Stimulated activated CD4-positive, alpha-beta T cell treated with anti-CD3 and anti-CD28 coated beads, Interleukin-2, amount 100 ng/mL, for 24 hours (primary cell): ENCODE measurements at regions not wholly inside any gene's neighbourhood (a gene's known extent, or its start where the extent isn't known, plus 50 kb on each side); places are given as distances from the start of the nearest gene placed in this dataset.
"Not testable (repeated sequence)": the region's sequence is repeated elsewhere in the genome, so short reads cannot be mapped to it uniquely, and the experiment has no call there.

Experiments used
- DNase-seq, 2 donors: peaks; one replicate each; pipeline ENCODE4 v3.0.0-alpha.2; 2020

GRCh38 chr11:71181566-71181965 lies 70.8 kb downstream of the SHANK2 start:
- DNase-seq: no peak

GRCh38 chr11:71180694-71181470 lies 71.5 kb downstream of the SHANK2 start:
- DNase-seq: no peak

DNA sequence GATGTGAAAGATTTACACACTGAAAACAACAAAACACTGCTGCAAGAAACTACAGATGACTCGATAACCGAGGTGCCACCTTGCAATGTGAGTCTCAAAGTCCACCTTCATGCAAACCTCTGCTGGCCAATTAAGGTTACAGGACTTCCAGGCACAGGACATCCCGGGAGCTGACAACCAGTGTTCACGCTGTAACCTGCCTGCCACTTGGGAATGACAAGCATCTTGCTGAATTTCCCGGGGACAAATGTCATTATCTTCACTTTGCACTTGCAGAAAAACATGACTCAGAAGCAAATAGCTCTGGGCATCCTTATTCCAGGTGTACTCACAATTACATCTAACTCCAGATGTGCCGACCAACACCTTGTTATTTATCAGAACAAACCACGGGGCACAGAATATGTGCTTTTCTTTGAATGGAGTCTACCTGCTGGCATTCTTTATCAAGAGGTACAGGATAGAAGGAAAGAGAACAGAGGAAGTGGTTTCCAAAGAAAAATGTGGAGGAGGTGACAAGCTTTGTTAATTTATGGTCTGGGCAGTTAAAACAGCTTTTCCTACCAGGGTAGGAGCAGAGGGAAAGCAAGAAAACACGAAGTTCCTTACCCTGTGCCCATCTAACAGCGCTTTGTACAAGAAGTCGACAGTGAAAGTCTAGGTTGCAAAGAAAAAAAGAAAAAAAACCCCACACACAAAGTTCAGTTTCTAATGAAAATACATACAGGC lies 72.3 kb downstream of the SHANK2 start:
- no peak for DNase-seq

GRCh38 chr11:71178076-71178475 lies 74.3 kb downstream of the SHANK2 start:
- DNase-seq: no peak

DNA sequence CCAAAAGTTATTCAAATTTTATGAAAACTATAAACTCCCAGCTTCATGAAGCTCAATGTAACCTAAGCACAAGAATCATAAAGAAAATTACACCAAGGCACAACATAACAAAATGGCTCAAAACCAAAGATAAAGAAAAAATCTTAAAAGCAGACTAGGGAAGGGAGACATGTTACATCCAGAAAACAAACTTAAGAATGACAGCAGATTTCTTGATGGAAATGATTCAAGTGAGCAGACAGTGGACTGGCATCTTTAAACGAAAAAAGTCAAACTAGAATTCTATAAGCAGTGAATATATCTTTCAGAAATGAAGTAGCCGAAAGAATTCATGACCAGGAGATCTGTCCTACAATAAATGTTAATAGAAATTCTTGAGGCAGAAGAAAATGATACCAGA lies 75.6 kb downstream of the SHANK2 start:
- no peak for DNase-seq

DNA sequence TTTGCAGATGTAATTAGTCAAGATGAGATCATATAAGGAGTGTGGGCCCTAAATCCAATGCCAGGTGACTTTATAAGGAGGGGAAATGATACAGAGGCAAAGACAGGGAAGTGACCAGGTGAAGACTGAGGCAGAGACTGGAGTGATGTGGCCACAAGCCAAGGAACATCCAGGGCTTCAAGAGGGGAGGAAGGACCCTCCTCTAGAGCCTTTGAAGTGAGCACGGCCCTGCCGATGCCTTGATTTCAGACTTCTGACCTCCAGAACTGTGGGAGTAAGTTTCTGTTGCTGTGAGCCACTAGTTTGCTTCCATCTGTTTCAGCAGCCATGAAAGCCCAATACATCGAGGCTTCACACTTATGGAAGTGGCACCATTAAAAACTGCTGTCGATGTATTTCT lies 78.7 kb downstream of the SHANK2 start:
- DNase-seq: no peak

GRCh38 chr11:71172680-71173079 lies 79.7 kb downstream of the SHANK2 start:
- DNase-seq: no peak

- DNase-seq: no peak
Measured at GRCh38 chr11:71171576-71171975, 80.8 kb downstream of the SHANK2 start.

GRCh38 chr11:71170624-71171423 lies 81.6 kb downstream of the SHANK2 start:
- no peak for DNase-seq

- no peak for DNase-seq
Measured at GRCh38 chr11:71169313-71169712, 83.1 kb downstream of the SHANK2 start.

GRCh38 chr11:71167814-71168213 lies 84.6 kb downstream of the SHANK2 start:
- DNase-seq: not testable (repeated sequence)

GRCh38 chr11:71165771-71166170 lies 86.6 kb downstream of the SHANK2 start:
- no peak for DNase-seq

DNA sequence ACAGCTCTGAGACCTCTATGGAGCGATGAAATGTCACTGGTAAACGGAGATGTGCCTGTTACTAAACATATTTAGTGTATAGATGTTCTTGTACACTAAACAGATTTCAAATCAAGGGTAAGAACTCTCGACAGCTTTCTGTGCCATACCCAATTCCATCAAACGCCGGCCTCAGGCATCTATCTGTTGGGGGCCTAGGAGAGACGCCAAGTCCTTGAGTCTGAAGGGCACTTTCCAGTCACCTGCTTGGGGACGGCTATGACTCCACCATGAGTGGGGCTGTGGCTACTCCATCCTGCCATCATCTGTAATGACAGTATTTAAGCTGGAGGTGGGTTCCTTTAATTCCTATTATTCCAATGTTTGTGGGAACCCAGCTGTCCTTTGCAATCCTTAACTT lies 87.8 kb downstream of the SHANK2 start:
- no peak for DNase-seq

DNA sequence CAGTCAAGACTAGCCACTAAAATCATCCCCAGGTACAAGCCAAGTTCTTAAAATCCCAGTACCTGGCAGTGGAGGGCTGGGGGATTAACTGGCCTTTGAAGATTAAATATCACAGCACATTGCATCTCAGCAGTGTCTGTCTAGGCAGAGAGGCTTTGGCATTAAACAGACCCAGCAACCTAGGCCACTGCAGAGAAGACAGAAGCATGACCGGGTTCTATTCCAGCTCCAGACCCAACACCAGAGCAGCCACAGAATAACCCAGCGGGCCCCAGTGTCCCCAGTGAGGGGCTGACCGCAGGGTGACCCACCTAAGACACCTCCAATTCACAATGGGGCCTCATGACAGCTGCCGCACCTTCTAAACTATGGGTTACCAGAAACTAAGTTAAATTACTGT lies 88.2 kb downstream of the SHANK2 start:
- DNase-seq: no peak

- DNase-seq: no peak
Measured at GRCh38 chr11:71163371-71163770, 89.0 kb downstream of the SHANK2 start.

- DNase-seq: no peak
Measured at GRCh38 chr11:71158936-71159335, 93.4 kb downstream of the SHANK2 start.

- not testable (repeated sequence) for DNase-seq
Measured at GRCh38 chr11:71157676-71158075, 94.7 kb downstream of the SHANK2 start.

DNA sequence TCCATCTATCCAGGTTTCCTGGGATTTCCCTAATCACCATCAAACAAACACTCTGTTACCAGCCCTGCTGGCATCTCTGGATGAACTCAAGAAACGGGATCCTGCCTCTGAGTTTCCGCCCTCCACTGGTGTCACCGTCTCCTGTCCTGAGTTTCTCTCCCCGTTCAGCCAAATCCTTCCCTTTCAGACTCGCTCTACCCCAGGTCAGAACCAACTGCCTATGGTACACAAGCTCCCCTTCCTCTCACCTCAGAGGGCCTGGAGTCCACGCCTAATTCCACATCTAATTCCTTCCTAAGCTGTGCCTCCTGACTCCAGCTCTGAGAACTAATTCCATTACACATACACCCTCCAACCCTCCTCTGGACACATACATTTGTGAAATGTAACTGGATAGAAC lies 96.1 kb downstream of the SHANK2 start:
- DNase-seq: no peak

DNA sequence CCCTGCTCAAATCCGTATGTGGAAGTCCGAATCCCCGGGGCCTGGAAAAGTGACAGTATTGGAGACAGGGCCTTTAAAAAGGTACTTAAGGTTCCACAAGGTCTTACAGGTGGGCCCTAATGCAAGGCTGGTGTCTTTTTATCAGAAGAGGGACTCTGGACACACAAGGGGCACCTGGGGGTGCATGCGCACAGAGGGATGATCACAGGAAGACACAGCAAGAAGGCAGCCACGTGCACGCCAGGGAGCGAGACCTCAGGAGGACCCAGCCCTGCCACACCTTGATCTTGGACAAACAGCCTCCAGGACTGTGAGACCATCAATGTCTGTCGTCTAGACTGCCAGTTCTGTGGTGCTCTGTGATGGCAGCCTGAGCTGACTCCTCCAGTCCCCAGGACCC lies 96.5 kb downstream of the SHANK2 start:
- no peak for DNase-seq

DNA sequence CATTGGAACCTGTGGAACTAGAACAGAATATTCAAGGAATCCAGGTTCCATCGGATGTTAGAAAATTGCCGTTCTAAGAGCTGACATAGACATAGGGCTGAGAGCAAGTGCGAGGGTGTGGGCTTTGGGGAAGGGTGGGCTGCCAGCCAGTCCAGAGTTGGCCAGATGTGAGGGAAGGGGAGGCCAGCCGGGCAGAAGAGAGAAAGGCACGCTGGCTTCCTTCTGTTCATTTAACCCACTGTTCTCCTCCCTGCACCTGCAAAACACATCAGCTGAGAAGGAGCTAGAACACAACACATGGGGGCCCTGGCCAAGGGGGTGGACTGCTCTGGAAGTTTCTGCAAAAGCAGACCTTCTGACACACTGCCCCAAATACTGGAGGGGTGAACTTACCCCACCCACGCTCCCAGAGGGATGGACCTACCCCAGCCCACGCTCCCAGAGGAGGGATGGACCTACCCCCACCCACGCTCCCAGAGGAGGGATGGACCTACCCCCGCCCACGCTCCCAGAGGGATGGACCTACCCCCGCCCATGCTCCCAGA lies 98.0 kb downstream of the SHANK2 start:
- no peak for DNase-seq

DNA sequence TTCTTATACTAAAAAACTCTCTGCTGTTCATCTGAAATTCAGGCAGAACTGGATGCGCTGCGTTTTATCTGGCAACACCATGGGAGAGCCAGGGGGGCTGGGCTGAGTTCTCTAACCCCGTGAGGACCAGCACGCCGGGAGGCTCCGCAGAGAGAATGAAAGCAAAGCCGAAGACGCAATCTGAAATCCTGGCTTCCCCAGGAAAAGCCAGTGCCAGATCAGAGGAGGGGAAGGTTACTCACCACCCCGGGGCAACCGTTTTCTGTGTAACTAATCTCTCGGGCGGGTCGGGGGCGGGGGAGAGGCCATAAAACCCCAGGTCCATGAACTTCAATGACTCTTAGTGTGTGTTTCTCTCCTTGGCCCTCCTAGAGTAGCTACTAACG lies 99.4 kb downstream of the SHANK2 start:
- DNase-seq: no peak

DNA sequence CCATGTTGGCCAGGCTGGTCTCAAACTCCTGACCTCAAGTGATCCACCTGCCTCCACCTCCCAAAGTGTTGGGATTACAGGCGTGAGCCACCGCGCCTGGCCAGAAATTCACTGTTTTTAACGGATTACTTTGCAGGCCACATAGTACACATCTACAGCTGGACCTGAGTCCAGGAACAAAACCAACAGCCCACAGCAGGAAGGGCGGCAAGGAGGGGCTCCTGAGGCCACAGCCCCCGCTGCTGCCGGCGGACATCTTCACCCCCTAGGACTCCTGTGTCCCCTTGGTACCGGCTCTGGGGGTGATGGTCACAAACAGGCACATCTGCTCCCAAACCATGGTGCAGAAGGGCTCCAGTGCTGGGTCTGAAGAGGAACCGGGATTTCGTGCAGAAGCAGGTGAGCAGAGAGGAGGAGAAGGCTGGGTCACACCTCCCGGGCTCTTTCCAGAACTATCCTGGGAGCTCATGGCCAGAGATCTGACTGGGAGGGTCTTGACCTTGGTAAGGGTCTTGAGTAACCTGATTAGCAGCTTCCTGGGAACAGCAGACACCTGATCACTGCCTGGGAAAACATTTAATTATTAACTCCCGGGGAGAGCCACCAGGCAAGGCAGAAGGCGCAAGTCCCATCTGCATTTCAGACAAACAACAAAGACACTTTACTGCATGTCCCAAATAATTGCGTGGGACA lies 99.9 kb downstream of the SHANK2 start:
- not testable (repeated sequence) for DNase-seq

DNA sequence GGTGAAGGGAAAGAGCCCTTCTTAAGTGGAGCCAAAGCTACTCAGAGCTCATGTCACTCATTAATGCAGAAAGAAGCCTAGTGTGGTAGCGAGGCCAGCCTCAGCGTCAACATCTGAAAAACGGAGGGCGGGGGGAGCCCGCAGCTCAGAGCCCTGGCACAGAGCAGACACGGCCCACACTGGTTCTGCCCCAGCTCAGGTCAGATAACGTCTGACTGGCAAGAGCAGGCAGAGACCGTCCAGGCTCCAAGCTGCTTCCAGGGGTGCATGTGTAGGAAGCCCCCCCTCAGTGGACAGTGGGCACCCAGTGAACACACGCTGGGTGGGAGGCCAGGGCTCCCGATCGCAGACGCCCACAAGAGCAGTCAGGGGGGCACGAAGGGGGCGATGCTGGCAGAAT lies 100.8 kb downstream of the SHANK2 start:
- no peak for DNase-seq
